Activated T-helper 1 cell treated with anti-CD3 and anti-CD28 coated beads, Interleukin-12 subunit alpha, Interleukin-12 subunit beta, Interleukin-2, Interleukin-4 antibody, amounts not matched to agents 30 ng/mL and 10 ng/mL and 1 ng/mL, durations not matched to agents 14 hours and 24 hours and 36 hours (primary cell): ENCODE measurements at regions not wholly inside any gene's neighbourhood (a gene's known extent, or its start where the extent isn't known, plus 50 kb on each side); places are given as distances from the start of the nearest gene placed in this dataset.
A peak's percentile ranks its signal among the peaks of the same experiment; 100 is the strongest.

ENCODE experiments used
- DNase-seq: peaks from one replicate; pipeline ENCODE4 v3.0.0; 2021; ENCODE audit warnings: low spot score
- H3K27ac Mint-ChIP-seq: one replicate; pipeline ENCODE4 v1.8.0; 2021; ENCODE audit warnings: mild to moderate bottlenecking, mixed read lengths
- H3K27me3 Mint-ChIP-seq: one replicate; pipeline ENCODE4 v1.8.0; 2022; ENCODE audit warnings: mild to moderate bottlenecking, moderate library complexity, mixed read lengths; ENCODE audit not compliant: insufficient read depth
- H3K36me3 Mint-ChIP-seq: one replicate; pipeline ENCODE4 v1.8.0; 2021; ENCODE audit warnings: low read depth, mixed read lengths
- H3K4me1 Mint-ChIP-seq: one replicate; pipeline ENCODE4 v1.8.0; 2021; ENCODE audit warnings: low read depth, mixed read lengths
- H3K4me3 Mint-ChIP-seq: one replicate; pipeline ENCODE4 v1.8.0; 2021; ENCODE audit warnings: mild to moderate bottlenecking, moderate library complexity, mixed read lengths
- H3K9me3 Mint-ChIP-seq: one replicate; pipeline ENCODE4 v1.8.0; 2021; ENCODE audit warnings: mixed read lengths
- intact Hi-C: fragments of 100-400 bp; cut with micrococcal nuclease; formaldehyde crosslinking; loops from one replicate; pipeline ENCODE4 v1.15.1; 2024

- no peaks in the 10 kb centered on the region for H3K36me3 Mint-ChIP-seq
- no peak overlapping the region for H3K4me3 Mint-ChIP-seq
- peaks cover 8% of the 10 kb centered on the region for H3K4me1 Mint-ChIP-seq
- H3K27ac Mint-ChIP-seq, result peak overlapping the region; percentile 38
- H3K9me3 Mint-ChIP-seq, result peaks cover 15% of the 10 kb centered on the region
- H3K27me3 Mint-ChIP-seq, result no peaks in the 10 kb centered on the region
- intact Hi-C loops, result no loop called here
- no peak for DNase-seq
These were observed 303.8 kb downstream of the TDRD15 start for GRCh38 chr2:21427606-21428005.

GRCh38 chr2:21428754-21429153, 305.0 kb downstream of the TDRD15 start:
- no peak for DNase-seq
- Mint-ChIP-seq H3K9me3 (peaks cover 15% of the 10 kb centered on the region), H3K27ac (no peak overlapping the region), H3K4me1 (peaks cover 8% of the 10 kb centered on the region), H3K27me3 (no peaks in the 10 kb centered on the region), H3K4me3 (no peak overlapping the region), H3K36me3 (no peaks in the 10 kb centered on the region)
- intact Hi-C loops, result no loop called here

GRCh38 chr2:21429747-21430146, 306.0 kb downstream of the TDRD15 start:
- peaks cover 8% of the 10 kb centered on the region for H3K4me1 Mint-ChIP-seq
- H3K27ac Mint-ChIP-seq, result no peak overlapping the region
- no peaks in the 10 kb centered on the region for H3K36me3 Mint-ChIP-seq
- H3K9me3 Mint-ChIP-seq, result peaks cover 15% of the 10 kb centered on the region
- no peak overlapping the region for H3K4me3 Mint-ChIP-seq
- no peak for DNase-seq
- intact Hi-C loops, result no loop called here
- H3K27me3 Mint-ChIP-seq, result no peaks in the 10 kb centered on the region

GRCh38 chr2:21431078-21431477, 307.3 kb downstream of the TDRD15 start:
- DNase-seq, result no peak
- peaks cover 15% of the 10 kb centered on the region for H3K9me3 Mint-ChIP-seq

GRCh38 chr2:21438949-21439348, 315.2 kb downstream of the TDRD15 start:
- intact Hi-C loops, result no loop called here
- Mint-ChIP-seq H3K9me3 (no peaks in the 10 kb centered on the region), H3K36me3 (no peaks in the 10 kb centered on the region), H3K27ac (no peak overlapping the region), H3K4me1 (no peaks in the 10 kb centered on the region), H3K27me3 (no peaks in the 10 kb centered on the region), H3K4me3 (no peak overlapping the region)
- no peak for DNase-seq

More at GRCh38 chr2:21431078-21431477, 307.3 kb downstream of the TDRD15 start:
- H3K27ac Mint-ChIP-seq, result no peak overlapping the region
- H3K27me3 Mint-ChIP-seq, result no peaks in the 10 kb centered on the region
- intact Hi-C loops, result no loop called here
- no peak overlapping the region for H3K4me3 Mint-ChIP-seq
- H3K4me1 Mint-ChIP-seq, result peaks cover 8% of the 10 kb centered on the region
- H3K36me3 Mint-ChIP-seq, result no peaks in the 10 kb centered on the region

GRCh38 chr2:21441442-21441841, 317.7 kb downstream of the TDRD15 start:
- intact Hi-C loops, result no loop called here
- no peaks in the 10 kb centered on the region for H3K36me3 Mint-ChIP-seq
- H3K27me3 Mint-ChIP-seq, result no peaks in the 10 kb centered on the region
- no peak overlapping the region for H3K27ac Mint-ChIP-seq
- H3K4me3 Mint-ChIP-seq, result no peak overlapping the region
- no peaks in the 10 kb centered on the region for H3K4me1 Mint-ChIP-seq
- H3K9me3 Mint-ChIP-seq, result no peaks in the 10 kb centered on the region
- no peak for DNase-seq

- no peak for DNase-seq
- intact Hi-C loops, result no loop called here
These were observed 319.8 kb downstream of the TDRD15 start for GRCh38 chr2:21443494-21444105.

GRCh38 chr2:21449881-21450280, 326.1 kb downstream of the TDRD15 start:
- Mint-ChIP-seq H3K9me3 (no peaks in the 10 kb centered on the region), H3K36me3 (no peaks in the 10 kb centered on the region), H3K4me3 (no peak overlapping the region), H3K27me3 (no peaks in the 10 kb centered on the region), H3K27ac (no peak overlapping the region), H3K4me1 (no peaks in the 10 kb centered on the region)
- no peak for DNase-seq
- intact Hi-C loops, result no loop called here

More at GRCh38 chr2:21443494-21444105, 319.8 kb downstream of the TDRD15 start:
- Mint-ChIP-seq H3K9me3 (no peaks in the 10 kb centered on the region), H3K36me3 (no peaks in the 10 kb centered on the region), H3K27me3 (no peaks in the 10 kb centered on the region), H3K27ac (no peak overlapping the region), H3K4me3 (no peak overlapping the region), H3K4me1 (no peaks in the 10 kb centered on the region)

- H3K9me3 Mint-ChIP-seq, result no peaks in the 10 kb centered on the region
- H3K27ac Mint-ChIP-seq, result no peak overlapping the region
- no peaks in the 10 kb centered on the region for H3K27me3 Mint-ChIP-seq
- intact Hi-C loops, result no loop called here
- DNase-seq, result no peak
- no peak overlapping the region for H3K4me3 Mint-ChIP-seq
- no peaks in the 10 kb centered on the region for H3K4me1 Mint-ChIP-seq
- H3K36me3 Mint-ChIP-seq, result no peaks in the 10 kb centered on the region
These were observed 327.6 kb downstream of the TDRD15 start for GRCh38 chr2:21451403-21451802.

- H3K27me3 Mint-ChIP-seq, result no peaks in the 10 kb centered on the region
- no peaks in the 10 kb centered on the region for H3K9me3 Mint-ChIP-seq
- no peaks in the 10 kb centered on the region for H3K36me3 Mint-ChIP-seq
- H3K27ac Mint-ChIP-seq, result no peak overlapping the region
- DNase-seq, result no peak
- intact Hi-C loops, result no loop called here
- H3K4me1 Mint-ChIP-seq, result no peaks in the 10 kb centered on the region
- no peak overlapping the region for H3K4me3 Mint-ChIP-seq
These were observed 328.5 kb downstream of the TDRD15 start for GRCh38 chr2:21452263-21452662.

- Mint-ChIP-seq H3K27me3 (no peaks in the 10 kb centered on the region), H3K27ac (no peak overlapping the region), H3K9me3 (no peaks in the 10 kb centered on the region), H3K4me1 (no peaks in the 10 kb centered on the region), H3K36me3 (no peaks in the 10 kb centered on the region), H3K4me3 (no peak overlapping the region)
- DNase-seq, result no peak
- intact Hi-C loops, result no loop called here
These were observed 328.9 kb downstream of the TDRD15 start for GRCh38 chr2:21452678-21453077.

- intact Hi-C loops, result no loop called here
- Mint-ChIP-seq H3K9me3 (peaks cover 5% of the 10 kb centered on the region), H3K4me1 (no peaks in the 10 kb centered on the region), H3K27ac (no peak overlapping the region), H3K4me3 (no peak overlapping the region), H3K27me3 (no peaks in the 10 kb centered on the region), H3K36me3 (no peaks in the 10 kb centered on the region)
- DNase-seq, result no peak
These were observed 330.1 kb downstream of the TDRD15 start for GRCh38 chr2:21453723-21454450.

GRCh38 chr2:21454839-21455238, 331.1 kb downstream of the TDRD15 start:
- H3K4me1 Mint-ChIP-seq, result no peaks in the 10 kb centered on the region
- intact Hi-C loops, result no loop called here
- H3K4me3 Mint-ChIP-seq, result no peak overlapping the region
- H3K9me3 Mint-ChIP-seq, result peaks cover 5% of the 10 kb centered on the region
- H3K27ac Mint-ChIP-seq, result no peak overlapping the region
- H3K27me3 Mint-ChIP-seq, result no peaks in the 10 kb centered on the region
- no peak for DNase-seq
- no peaks in the 10 kb centered on the region for H3K36me3 Mint-ChIP-seq
